ENCODE measurements at regions not wholly inside any gene's neighbourhood (a gene's known extent, or its start where the extent isn't known, plus 50 kb on each side); places are given as distances from the start of the nearest gene placed in this dataset.
"Not testable (repeated sequence)": the region's sequence is repeated elsewhere in the genome, so short reads cannot be mapped to it uniquely, and the experiment has no call there.

DNA sequence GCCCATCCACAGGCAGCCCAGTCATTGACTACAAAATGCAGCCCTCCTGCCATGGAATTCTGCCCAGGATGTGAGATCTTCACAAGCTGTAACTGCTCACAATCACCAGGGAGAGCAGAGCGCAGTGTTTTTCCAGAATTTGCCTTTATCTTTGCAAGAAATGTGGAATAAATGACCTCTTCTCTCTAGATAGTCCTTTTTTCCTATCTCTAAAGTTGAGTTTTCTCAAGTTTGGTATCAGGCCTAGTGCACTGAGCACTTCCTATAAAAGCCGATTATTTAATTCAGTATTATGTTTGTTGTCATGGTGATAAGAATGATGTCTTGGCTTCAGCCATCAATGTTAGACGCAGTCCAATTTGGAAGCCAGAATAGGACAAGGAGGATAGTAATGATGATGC lies 246.9 kb upstream of the IRF2BP2 start:
- H3K4me3 ChIP-seq (ENCODE audit: low read length): no peak overlapping the region
- H3K4me1 ChIP-seq (ENCODE audit: insufficient read depth, low read length): peaks cover 32% of the 10 kb centered on the region
- no peaks in the 10 kb centered on the region for H3K9me3 ChIP-seq (ENCODE audit: low read depth, low read length)
- no peaks in the 10 kb centered on the region for H3K27me3 ChIP-seq (ENCODE audit: insufficient read depth, low read length)

GRCh38 chr1:234855851-234856250 lies 245.9 kb upstream of the IRF2BP2 start:
- H3K9me3 ChIP-seq (ENCODE audit: low read depth, low read length): no peaks in the 10 kb centered on the region
- H3K4me1 ChIP-seq (ENCODE audit: insufficient read depth, low read length): peaks cover 42% of the 10 kb centered on the region
- no peak overlapping the region for H3K4me3 ChIP-seq (ENCODE audit: low read length)
- no peaks in the 10 kb centered on the region for H3K27me3 ChIP-seq (ENCODE audit: insufficient read depth, low read length)

DNA sequence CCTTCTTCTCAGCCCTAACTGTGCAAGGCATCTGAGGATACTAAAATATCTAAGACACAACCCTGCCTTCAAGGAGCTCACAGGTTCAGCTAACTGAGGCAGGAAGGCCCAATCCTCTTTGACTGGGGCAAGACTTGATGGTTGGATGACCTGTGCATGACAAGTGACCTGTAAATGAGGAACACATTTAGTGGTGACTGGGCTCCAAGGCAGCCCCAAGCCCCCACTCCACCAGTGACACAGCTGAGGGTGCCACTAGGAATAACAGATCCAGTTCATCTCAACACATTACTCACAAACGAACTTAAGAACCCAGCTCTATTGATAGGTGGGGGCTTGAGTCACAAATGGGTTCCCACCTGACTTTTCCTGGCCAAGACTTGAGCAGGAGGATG lies 244.7 kb upstream of the IRF2BP2 start:
- Histone ChIP-seq H3K4me1 (ENCODE audit: insufficient read depth, low read length) (peaks cover 54% of the 10 kb centered on the region), H3K27me3 (ENCODE audit: insufficient read depth, low read length) (no peaks in the 10 kb centered on the region), H3K4me3 (ENCODE audit: low read length) (no peak overlapping the region), H3K9me3 (ENCODE audit: low read depth, low read length) (no peaks in the 10 kb centered on the region)

DNA sequence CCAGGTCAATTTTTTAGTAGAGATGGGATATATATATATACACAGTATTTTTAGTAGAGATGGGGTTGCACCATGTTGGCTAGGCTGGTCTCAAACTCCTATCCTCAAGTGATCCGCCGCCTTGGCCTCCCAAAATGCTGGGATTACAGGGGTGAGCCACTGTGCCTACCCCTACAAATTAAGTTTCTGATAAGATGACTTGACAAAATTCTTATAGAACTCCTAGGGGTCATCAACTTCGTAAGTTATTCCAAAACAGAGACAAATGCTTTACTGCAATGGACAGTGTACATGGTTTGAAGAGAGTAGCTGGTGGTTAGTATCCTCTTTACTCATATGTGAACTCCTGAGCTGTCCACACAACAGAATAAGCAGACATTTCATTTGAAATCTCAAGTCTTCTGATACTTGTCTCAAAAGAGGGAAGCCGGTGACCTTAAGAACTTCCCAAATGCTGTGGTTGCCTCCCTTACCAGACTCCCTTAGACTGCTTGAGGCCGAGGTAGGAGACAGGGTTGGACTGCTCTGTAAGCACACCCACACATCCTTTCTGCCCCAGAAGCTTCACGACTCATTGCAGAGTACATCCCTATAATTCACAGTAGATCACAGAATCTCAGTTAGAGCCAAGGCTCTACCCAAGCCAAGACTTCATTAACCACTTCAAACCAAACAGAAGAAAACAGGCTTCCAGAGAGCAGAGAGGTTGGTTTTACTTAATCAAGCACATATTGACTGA lies 244.1 kb upstream of the IRF2BP2 start:
- Histone ChIP-seq H3K9me3 (ENCODE audit: low read depth, low read length) (no peaks in the 10 kb centered on the region), H3K4me3 (ENCODE audit: low read length) (no peak overlapping the region), H3K4me1 (ENCODE audit: insufficient read depth, low read length) (peaks cover 59% of the 10 kb centered on the region), H3K27me3 (ENCODE audit: insufficient read depth, low read length) (no peaks in the 10 kb centered on the region)

DNA sequence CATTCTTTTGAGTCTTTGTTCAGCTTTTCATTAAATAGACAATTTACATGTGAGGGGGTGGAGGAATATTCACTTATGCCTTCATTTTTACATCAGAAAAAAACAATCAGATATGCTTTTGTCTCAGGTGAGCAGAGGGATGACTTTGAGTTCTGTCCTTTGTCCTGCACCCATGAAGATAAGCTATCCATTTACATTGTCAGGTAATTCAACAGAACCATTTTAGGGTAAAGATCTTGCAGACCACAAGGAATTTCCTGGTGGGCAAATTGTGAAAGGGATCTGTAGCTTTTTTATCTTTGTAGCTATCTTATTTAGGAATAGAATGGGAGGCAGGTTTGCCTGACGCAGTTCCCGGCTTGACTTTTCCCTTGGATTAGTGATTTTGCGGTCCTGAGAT lies 242.7 kb upstream of the IRF2BP2 start:
- Histone ChIP-seq H3K4me1 (ENCODE audit: insufficient read depth, low read length) (peaks cover 69% of the 10 kb centered on the region), H3K27me3 (ENCODE audit: insufficient read depth, low read length) (no peaks in the 10 kb centered on the region), H3K4me3 (ENCODE audit: low read length) (no peak overlapping the region), H3K9me3 (ENCODE audit: low read depth, low read length) (no peaks in the 10 kb centered on the region)

- H3K4me1 ChIP-seq (ENCODE audit: insufficient read depth, low read length): peaks cover 69% of the 10 kb centered on the region
Measured at GRCh38 chr1:234851450-234852438, 241.8 kb upstream of the IRF2BP2 start.

DNA sequence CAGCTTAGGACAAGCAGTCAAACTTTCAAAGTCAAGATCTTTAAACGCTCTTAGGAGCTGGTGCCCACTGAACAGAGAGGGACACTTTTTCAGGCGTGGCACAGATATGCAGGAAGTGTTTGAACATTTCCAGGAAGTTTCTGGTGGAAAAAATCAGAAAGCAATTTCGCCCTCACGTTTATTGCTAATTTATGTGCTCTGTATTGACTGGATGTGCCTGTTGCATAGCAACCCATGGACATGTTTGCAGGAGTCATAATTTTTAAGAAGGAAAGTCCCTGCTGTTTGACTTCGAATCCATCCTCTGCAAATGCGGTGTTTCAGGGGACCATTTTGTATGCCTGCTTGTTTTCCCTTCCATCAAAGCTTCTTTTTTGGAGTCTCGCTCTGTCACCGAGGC lies 239.9 kb upstream of the IRF2BP2 start:
- H3K27me3 ChIP-seq (ENCODE audit: insufficient read depth, low read length): no peaks in the 10 kb centered on the region
- no peaks in the 10 kb centered on the region for H3K9me3 ChIP-seq (ENCODE audit: low read depth, low read length)
- peaks cover 79% of the 10 kb centered on the region for H3K4me1 ChIP-seq (ENCODE audit: insufficient read depth, low read length)
- no peak overlapping the region for H3K4me3 ChIP-seq (ENCODE audit: low read length)

More at GRCh38 chr1:234851450-234852438, 241.8 kb upstream of the IRF2BP2 start:
- H3K27me3 ChIP-seq (ENCODE audit: insufficient read depth, low read length): no peaks in the 10 kb centered on the region
- no peak overlapping the region for H3K4me3 ChIP-seq (ENCODE audit: low read length)
- no peaks in the 10 kb centered on the region for H3K9me3 ChIP-seq (ENCODE audit: low read depth, low read length)

- peaks cover 79% of the 10 kb centered on the region for H3K4me1 ChIP-seq (ENCODE audit: insufficient read depth, low read length)
- no peaks in the 10 kb centered on the region for H3K9me3 ChIP-seq (ENCODE audit: low read depth, low read length)
- H3K27me3 ChIP-seq (ENCODE audit: insufficient read depth, low read length): no peaks in the 10 kb centered on the region
- H3K4me3 ChIP-seq (ENCODE audit: low read length): no peak overlapping the region
Measured at GRCh38 chr1:234848972-234849649, 239.1 kb upstream of the IRF2BP2 start.

- H3K4me3 ChIP-seq (ENCODE audit: low read length); H3K9me3 ChIP-seq (ENCODE audit: low read depth, low read length); H3K27me3 ChIP-seq (ENCODE audit: insufficient read depth, low read length): not testable (repeated sequence)
- peaks cover 77% of the 10 kb centered on the region for H3K4me1 ChIP-seq (ENCODE audit: insufficient read depth, low read length)
Measured at GRCh38 chr1:234846813-234847212, 236.8 kb upstream of the IRF2BP2 start.

DNA sequence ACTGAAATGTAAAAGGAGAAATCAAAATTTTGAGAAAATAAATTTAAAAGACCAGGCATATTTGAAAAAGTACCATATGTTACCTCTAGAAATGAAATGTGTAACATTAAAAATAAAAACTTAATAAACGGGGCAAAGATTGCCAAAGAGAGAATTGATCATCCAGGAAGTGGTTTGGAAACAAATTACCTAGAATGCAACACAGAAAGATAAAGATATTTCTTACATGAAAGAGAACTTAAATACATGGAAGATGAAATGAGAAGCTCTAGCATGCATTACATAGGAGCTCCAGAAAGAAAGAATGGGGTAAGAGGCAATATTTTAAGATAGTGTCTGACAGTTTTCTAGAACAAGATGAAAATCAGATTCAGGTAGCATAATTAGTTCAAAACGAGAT lies 235.9 kb upstream of the IRF2BP2 start:
- peaks cover 77% of the 10 kb centered on the region for H3K4me1 ChIP-seq (ENCODE audit: insufficient read depth, low read length)
- no peak overlapping the region for H3K4me3 ChIP-seq (ENCODE audit: low read length)
- no peaks in the 10 kb centered on the region for H3K9me3 ChIP-seq (ENCODE audit: low read depth, low read length)
- H3K27me3 ChIP-seq (ENCODE audit: insufficient read depth, low read length): no peaks in the 10 kb centered on the region

DNA sequence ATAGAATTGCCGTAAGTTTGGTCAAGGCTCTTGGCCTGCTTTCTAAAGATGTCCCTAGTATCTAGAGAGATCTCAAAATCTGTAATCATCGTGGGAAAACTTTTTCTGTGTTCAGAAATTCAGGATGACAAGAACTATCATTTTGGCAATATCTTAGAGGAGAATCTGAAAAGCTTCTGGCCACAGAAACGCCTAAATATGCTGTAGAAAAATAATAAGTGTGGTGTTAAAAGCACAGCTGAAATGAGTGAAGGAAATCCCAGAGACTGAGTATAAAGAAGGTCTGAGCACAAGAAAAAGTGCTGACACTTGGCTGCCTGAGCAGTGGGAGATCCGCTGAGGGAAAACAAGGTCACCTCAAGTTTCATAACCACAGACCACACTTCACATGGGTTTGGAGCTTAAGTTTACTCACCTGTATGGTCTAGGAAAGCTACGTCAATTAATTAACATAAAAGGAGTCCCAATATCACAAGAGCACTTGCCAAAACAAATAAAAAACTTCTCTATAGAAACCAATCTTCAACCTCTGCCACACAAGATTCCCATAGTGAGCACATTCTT lies 235.2 kb upstream of the IRF2BP2 start:
- Histone ChIP-seq H3K27me3 (ENCODE audit: insufficient read depth, low read length) (no peaks in the 10 kb centered on the region), H3K9me3 (ENCODE audit: low read depth, low read length) (no peaks in the 10 kb centered on the region), H3K4me1 (ENCODE audit: insufficient read depth, low read length) (peaks cover 77% of the 10 kb centered on the region), H3K4me3 (ENCODE audit: low read length) (no peak overlapping the region)

- Histone ChIP-seq H3K9me3 (ENCODE audit: low read depth, low read length) (no peaks in the 10 kb centered on the region), H3K4me1 (ENCODE audit: insufficient read depth, low read length) (peaks cover 77% of the 10 kb centered on the region), H3K4me3 (ENCODE audit: low read length) (no peak overlapping the region)
Measured at GRCh38 chr1:234844479-234845031, 234.6 kb upstream of the IRF2BP2 start.

DNA sequence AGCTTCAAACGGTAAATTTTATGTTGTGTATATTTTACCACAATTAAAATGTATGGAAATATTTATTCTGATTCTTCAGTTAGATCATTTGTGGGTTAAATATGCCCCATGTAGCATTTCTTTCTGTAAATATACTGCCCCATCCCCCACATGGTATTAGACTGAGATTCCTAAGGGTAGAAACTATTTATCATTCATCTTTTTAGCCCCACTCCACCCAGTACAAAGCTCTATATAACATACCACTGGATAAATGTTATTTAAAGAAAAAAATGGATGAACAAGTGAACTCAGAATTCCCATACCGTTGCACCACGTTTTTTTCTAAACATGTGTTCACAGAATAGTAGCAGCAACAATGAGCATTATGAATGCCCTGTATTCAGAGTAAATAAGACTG lies 234.0 kb upstream of the IRF2BP2 start:
- no peaks in the 10 kb centered on the region for H3K9me3 ChIP-seq (ENCODE audit: low read depth, low read length)
- H3K27me3 ChIP-seq (ENCODE audit: insufficient read depth, low read length): no peaks in the 10 kb centered on the region
- no peak overlapping the region for H3K4me3 ChIP-seq (ENCODE audit: low read length)
- H3K4me1 ChIP-seq (ENCODE audit: insufficient read depth, low read length): peaks cover 77% of the 10 kb centered on the region

More at GRCh38 chr1:234844479-234845031, 234.6 kb upstream of the IRF2BP2 start:
- no peaks in the 10 kb centered on the region for H3K27me3 ChIP-seq (ENCODE audit: insufficient read depth, low read length)

- Histone ChIP-seq H3K27me3 (ENCODE audit: insufficient read depth, low read length) (no peaks in the 10 kb centered on the region), H3K4me3 (ENCODE audit: low read length) (no peak overlapping the region), H3K4me1 (ENCODE audit: insufficient read depth, low read length) (peaks cover 77% of the 10 kb centered on the region), H3K9me3 (ENCODE audit: low read depth, low read length) (no peaks in the 10 kb centered on the region)
Measured at GRCh38 chr1:234842726-234843641, 233.0 kb upstream of the IRF2BP2 start.
